Inflammatory macrophage (primary cell): ENCODE measurements at regions not wholly inside any gene's neighbourhood (a gene's known extent, or its start where the extent isn't known, plus 50 kb on each side); places are given as distances from the start of the nearest gene placed in this dataset.
"Not testable (repeated sequence)": the region's sequence is repeated elsewhere in the genome, so short reads cannot be mapped to it uniquely, and the experiment has no call there.

Experiments used
- DNase-seq, 2 donors: peaks; one replicate each; pipeline ENCODE4 v3.0.0-alpha.2; 2020 to 2022

DNA sequence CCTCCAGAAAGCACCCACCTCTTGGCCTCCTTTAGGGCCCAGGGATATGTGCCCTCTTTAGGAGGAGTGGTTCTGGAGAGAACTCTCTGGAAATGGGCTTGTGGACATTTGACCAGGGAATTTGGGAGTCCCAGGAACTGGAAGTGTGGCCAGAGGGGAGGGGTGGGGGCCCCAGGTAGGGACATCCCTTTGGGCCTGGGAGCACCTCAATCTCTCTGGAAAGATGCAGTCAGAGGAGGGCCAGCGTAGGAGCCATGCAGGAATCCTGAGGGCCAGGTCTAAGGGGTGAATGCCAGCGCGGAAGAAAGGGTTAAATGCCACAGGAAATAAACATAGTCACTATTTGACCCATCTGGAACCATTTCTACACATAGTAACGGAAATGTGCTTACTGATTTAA lies 50.3 kb upstream of the ITGA11 start:
- no peak for DNase-seq

DNA sequence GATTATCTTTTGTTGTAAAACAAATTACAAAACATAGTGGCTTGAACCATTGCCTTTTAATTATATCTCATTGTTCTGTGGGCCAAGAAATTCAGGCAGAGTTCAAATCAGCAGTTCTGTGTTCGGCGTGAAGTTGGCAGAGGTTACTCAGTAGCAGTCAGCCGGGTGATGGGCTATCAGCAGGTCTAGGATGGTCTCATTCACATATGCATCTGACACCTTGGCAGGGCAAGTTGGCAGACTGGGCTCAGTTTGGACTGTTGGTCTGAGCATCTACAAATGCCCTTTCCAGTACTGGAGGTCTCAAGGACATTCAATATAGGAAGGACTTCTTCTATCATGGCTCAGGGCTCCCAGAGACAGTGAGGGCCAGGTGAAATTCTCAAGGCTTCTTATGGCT lies 51.2 kb upstream of the ITGA11 start:
- DNase-seq = no peak

DNA sequence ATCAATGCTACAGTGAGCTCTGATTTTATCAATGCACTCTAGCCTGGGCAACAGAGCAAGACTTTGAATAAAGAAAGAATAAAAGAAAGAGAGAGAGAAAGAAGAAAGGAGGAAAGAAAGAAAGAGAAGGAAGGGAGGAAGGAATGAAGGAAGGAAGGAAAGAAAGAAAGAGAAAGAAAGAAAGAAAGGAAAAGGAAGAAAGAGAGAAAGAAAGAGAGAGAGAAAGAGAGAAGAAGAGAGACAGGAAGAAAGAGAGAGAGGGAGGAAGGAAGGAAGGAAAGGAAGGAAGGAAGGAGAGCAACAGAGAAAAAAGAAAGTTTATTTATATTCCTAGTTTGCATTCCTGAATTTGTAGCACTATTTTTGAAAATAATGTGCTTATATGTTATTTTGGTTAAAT lies 52.3 kb upstream of the ITGA11 start:
- DNase-seq = no peak

DNA sequence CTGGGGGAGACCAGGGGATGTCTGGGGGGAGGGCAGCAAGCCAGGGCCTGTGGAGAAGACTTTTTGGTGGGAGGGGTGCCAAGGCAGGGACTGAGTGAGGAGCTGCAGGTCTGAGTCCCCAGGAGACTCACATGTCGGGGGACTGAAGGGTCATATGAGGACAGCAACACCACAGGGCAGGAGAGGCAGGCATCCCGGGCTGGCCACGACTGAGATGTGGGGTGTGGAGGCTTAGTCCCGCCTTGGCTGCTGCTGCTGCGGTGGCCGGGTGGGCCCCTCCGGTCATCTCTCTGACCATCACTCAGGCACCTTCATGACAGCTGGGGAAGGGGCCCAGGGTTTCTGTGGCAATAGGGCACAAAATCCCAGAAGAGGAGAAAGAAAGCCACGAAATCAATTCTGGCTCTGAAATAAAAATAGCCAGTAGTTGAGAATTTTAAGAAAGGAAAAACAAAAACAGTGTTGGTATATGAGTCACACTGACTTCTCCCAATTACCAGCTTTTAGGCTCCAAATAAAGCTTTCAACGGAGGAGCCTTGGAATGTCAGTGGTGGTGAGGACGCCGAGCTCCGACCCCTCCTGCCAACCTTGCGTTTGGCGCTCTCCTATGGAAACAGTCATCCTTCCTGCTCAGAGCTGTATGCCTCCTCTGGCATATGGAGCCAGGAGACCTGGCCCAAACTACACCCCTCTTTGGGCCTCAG lies 52.9 kb upstream of the ITGA11 start:
- DNase-seq = no peak

DNA sequence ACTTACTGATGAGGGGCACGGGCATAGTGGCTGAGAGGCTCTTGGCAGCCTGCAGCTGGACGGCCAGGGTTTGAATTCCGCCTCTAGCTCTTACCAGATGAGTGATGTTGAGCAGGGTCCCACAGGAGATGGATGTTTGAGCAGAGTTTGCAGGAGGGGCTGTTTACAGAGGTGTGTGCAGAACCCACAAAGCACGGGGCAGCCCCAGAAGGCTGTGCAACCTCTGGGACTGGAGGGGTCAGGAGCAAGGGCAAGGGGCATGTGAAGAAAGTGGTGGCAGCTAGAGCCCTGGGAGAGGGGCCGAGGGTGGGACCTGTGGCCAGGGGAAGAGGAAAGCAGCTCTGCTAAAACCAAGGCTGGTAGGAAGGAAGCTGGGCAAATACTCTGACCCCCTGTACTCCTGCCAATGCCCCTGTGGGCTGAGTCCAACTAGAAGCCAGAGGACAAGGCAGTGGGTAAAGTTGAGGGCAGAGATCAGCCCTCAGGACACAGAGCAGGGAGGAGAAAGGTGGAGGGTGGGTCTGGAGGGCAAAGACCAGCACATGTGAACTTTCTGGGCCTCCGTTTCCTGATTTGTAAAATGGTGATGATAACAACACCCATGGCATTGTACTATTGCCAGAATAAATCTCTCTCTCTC lies 53.9 kb upstream of the ITGA11 start:
- DNase-seq = no peak

DNA sequence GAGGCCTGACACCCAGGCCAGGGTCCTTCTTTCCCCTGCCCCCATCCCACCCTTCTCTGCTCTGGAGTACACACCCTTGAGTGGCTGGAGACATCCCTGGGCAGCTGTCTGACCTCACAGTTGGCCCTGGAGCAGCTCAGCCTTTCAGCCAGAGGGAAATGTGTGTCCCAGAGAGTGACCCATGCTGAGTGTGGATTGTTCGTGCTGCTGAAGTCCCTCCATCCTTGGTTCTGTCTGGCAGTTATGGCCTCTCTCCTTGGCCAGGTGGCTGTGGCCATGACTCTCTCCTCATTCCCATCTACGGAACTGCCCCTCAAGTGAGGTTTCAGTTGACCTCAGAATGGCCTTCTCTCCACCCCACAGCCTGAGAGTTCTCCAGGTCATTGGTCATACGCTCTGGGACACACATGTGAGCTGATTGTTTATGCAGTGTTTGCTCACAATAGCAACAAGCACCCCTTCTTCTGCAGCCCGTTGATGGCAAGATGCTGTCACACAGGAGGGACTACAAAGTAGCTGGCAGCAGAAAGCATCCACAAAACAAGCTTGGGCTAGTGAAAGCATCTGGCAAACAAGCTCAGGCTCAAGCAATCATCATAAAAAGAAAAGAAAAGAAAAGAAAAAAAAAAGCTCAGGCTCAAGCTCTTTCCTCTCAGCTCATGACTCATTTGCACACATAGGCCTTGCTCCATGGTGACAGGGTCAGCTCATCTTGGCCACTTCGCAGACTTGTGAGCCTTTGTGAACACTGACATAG lies 55.3 kb upstream of the ITGA11 start:
- no peak for DNase-seq

DNA sequence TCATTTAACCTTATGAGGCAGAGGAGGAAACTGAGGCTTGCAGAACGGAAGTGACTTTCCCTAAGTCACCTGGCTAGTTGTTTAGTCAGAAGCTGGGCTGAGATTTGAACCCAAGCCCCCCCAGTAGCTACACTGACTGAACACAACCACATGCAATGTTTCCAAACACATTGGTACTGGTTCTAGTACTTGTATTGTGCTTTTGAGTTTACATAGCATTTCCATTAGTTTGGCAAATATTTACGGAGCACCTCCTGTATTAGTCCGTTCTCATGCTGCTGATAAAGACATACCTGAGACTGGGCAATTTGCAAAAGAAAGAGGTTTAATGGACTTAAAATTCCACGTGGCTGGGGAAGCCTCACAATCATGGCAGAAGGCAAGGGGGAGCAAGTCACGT lies 56.3 kb upstream of the ITGA11 start:
- no peak for DNase-seq

DNA sequence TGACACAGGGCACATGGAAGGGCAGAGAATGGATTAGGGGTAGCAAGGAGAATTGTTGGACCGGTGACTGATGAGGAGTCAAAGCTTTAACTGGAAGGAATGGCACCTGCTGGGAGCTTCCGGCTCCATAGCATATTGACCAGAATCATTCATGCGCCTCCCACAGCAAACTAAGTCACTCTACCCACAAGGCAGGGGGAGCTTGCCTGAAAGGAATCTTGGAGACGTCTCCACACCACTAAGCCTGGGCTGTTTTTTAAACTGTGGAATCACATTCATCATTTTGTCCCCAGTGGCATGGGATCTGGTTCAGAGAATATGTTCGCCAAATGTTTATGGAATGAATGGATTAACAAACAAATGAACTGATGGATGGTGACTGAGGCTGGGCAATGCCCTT lies 57.0 kb upstream of the ITGA11 start:
- DNase-seq = no peak

DNA sequence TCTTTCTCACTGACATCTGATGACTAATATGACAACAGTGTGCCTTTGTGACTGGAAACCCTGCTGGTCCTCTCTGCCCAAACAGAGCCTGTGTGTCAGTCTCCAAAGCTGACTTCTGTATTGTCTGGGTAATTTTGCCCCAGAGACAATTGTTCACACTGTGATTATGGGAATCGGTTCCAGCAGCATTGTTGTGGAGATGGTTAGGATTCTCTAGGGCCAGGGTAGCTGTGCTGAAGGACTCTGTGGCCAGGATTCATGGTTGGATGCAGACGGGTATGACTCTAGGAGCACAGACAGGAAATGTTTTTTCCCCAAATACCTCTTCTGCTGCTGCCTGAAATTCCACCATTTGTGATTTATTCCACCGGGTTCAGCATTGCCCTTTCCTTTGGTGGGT lies 57.5 kb upstream of the ITGA11 start:
- no peak for DNase-seq

DNA sequence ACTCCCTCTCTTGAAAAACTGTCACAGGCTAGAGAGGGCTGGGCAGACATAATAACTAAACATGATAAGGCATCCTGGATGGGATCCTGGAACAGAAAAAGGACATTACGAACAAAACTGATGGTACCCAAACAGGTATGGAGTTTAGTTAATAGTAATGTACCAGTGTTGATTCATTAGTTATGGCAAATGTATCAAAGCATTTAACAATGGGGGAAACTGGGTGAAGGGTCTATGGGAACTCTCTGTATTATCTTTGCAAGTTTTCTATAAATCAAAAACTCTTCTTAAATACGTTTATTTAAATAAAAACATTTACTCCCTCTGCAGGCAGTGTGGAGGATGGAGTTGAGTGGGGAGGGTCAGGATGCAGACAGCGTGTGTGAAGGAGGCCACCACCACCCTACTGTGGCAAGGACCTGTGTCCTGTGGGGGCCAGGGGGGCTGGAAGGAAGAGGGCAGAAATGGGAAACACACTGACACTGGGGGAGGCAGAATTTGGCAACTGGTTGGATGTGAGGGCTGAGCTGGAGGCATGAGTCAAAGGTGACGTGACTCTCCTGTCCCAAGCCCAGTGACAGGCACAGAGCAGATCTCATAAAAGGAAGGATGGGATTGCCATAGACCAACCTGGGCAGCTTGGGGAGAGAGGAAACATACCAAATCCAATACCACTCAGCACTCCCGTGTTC lies 59.6 kb upstream of the ITGA11 start:
- DNase-seq = no peak

DNA sequence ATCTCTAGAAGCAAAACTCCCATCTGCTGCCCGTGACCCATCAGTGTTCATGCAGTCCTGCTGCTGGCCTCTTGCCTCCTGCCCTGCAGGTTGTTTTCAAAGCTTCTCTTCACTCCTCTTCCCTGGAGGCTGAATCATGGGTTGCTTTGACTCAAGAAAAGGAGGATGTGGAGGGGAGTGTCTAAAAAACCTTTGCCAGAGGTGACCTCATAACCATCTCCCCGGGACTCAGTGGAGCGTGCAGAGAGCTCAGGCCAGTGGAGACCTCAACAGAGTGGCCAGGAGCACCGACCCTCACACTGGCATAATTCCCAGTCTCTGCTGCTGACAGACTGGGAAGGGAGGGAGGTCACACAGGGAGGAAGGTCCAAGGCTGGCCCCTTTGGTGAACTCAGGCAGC lies 60.9 kb upstream of the ITGA11 start:
- DNase-seq = no peak

DNA sequence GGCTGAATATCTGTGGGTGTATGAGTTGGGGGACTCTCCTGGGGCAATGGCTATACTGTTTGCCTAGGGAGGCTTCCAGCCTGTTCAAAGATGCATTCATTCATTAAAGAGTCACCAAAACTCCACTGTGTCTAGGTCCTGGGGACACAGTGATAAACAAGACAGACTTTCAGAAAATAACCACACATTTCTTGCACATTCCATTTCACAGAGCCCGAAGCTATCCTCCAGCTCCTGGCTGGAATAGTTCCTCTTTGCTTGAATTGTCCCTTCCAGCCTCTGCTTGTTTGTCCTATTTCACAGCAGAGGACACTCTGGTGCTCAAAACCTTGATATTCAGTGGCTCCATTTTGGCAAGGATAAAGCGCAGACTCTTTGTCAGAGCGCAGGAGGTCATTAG lies 61.7 kb upstream of the ITGA11 start:
- no peak for DNase-seq

DNA sequence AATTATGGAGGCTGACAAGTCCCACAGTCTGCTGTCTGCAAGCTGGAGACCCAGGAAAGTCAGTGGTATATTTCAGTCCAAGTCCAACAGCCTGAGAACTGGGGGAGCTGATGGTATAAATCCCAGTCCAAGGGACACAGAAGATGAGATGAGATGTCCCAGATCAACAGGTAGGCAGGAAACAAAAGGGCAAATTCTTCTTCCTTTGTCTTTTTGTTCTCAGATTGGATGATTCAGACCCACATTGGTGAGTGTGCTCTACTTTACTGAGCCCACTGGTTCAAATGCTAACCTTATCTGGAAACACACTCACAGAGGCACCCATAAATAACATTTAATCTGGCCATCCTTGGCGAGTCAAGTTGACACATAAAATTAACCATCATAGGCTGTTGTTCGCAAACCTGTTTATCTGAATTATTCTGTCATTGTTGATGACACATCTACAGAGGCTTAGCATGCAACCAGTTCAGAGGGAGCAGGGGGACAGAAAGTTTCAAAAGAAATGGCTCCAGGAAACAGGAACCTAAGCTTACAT lies 62.7 kb upstream of the ITGA11 start:
- no peak for DNase-seq

DNA sequence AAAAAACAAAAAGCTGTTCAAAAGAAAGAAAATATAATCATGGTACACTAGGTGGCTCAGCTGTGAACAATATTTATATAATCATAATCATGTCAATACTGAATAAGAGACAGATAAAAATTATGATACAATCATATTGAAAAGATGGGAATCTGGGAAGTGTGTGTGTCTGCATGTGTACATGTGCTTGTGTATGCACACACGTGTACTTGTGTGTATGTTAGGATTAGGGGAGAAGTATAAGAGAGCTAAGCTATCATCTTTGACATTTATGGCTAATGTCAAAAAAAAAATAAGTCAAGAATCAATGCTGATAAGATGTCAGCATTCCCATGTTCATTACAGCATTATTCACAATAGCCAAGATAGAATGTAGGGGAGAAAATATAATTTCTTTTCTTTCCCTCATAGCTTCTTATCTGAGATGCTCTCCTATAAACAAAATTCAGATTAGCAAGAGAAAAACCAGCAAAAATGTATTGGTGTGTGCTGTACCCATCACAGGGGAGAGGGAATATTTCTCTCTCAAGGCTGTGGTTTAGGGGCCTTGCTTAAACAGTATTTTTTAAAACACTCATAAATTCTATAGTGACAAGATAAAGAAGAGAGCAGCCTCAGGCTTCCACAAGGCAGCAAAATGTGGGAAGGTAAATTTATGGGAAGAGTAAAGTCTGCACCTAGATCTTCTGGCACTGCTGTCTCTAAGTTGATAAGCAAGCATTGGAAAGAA lies 63.4 kb upstream of the ITGA11 start:
- no peak for DNase-seq

DNA sequence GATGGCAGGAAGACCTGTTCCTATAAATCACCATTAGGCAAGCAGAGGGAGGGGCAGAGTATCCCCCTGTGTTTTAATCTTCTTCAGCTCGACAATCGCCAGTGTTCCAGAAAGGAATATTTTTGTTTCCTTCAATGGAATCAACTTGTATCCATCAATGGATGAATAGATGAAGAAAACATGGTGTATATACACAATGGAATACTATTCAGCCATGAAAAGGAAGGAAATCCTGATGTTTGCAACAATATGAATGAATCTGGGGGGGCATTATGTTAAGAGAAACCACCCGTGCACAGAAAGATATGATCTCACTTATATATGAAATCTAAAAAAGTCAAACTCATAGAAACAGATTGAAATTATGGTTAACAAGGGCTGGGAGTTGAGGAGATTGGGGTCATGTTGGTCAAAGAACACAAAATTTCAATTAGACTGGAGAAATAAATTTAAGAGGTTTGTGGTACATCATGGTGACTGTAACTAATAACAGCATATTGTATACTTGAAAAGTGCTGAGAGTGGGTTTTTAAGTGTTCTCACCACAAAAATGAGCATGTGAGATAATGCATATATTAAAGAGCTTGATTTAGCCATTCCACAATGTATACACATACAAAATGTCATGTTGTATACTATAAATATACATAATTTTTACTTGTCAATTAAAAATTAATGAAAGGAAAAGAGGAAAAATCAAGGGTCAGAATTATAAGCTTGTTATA lies 64.2 kb upstream of the ITGA11 start:
- no peak for DNase-seq

DNA sequence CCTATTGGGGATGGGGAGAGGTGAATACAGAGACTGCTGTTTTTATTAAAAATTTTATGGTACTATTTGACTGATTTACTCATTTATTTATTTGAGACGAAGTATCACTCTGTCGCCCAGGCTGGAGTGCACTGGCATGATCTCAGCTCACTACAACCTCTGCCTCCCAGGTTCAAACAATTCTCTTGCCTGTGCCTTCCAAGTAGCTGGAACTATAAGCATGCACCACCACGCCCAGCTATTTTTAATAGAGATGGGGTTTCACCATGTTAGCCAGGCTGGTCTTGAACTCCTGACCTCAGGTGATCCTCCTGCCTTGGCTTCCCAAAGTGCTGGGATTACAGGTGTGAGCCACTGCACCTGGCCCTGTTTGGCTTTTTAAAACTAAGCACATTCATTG lies 64.8 kb upstream of the ITGA11 start:
- DNase-seq = not testable (repeated sequence)

DNA sequence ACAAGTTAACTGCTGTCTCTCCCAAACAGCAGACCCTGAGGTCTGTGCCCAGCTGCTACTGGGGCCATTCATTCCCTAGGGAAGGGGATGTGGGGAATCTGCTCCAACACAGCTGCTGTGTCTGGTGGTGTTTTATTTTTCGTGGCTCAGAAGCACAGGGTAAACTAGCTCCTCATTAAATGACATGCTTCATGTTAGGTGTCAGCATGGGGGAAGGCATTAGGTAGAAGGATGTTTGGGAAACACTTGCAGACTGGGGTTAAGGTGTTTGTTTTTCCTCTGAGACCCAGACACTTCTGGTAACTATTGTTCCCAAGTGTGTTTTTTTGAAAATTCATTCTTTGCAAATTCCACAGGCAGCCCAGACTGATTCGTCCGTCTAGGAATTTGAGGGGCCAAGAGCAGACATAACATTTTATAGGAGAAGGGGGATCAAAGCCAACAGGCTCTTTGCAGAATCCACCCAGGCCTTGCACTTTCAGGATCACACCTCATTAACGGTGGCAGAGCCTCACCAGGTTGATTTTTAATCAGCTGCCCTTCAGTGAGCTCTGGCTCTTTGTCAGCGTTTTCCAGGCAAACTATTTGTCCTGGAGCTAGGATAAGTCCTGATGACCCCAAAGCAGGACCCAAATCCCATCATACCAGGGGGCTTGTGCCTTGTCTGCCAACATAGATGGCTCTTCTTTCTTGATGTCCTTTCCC lies 65.4 kb upstream of the ITGA11 start:
- DNase-seq = no peak

DNA sequence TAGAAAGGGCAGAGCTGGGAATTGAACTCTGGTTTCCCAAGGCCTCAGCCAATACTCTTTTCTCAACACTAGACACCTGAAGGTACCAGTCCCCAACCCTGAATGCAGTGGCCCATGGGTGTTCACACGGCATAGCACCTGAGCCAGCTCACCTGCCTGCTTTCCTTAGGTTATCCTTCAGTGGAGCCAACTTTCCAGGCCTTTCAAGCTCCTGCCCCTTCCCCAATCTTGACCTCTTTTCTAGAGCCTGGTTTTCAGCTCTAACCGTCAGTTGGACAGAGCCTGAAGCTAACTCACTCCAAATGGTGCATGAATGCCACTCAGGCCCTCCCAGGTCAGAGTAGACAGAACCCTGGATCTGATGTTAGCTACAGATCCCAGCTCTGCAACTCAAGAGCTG lies 66.1 kb upstream of the ITGA11 start:
- no peak for DNase-seq

DNA sequence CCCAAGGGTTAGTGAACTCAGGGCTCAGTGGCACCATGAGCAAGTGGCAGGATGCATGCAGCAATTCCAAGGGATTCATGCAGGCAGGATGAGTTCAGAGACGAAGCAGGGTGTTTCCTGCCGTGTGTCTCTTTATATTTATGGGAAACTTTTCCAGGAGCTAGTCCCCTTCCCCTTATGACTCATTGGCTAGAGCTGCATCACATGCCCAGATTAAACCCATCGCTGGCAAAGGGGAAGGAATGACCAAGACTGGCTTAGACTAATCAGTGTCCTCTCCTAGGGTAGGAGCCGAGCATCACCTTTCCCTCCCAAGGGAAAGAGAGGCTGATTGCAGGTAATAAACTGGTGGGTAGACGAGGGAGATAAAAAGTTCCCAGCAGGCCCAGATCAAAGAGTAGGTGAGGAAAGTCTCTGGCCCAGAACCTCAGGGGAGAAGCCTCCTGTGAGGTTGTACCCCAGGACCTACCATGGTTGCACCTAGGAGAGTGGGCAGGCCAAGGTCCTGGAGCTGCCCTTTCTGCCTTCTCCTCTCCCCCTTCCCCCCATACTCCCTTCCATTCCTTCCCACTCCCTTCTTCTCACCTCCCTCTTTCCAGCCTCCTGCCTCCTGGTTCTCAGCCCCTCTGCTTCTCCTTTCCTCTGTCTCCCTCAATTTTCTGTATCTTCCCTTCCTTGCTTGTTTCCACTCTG lies 67.8 kb upstream of the ITGA11 start:
- no peak for DNase-seq
